ENCODE measurements at regions not wholly inside any gene's neighbourhood (a gene's known extent, or its start where the extent isn't known, plus 50 kb on each side); places are given as distances from the start of the nearest gene placed in this dataset.

GRCh38 chr10:26951650-26952049, 90.9 kb upstream of the ABI1 start:
- TF ChIP-seq CTCF (IDR thresholded peaks at IDR 0.05) (no peak), POLR2AphosphoS5 (IDR thresholded peaks at IDR 0.05; ENCODE audit: low read depth, low read length) (no peak)
